ENCODE measurements at regions not wholly inside any gene's neighbourhood (a gene's known extent, or its start where the extent isn't known, plus 50 kb on each side); places are given as distances from the start of the nearest gene placed in this dataset.

- no peak for TF ChIP-seq CTCF (conservative IDR thresholded peaks at IDR 0.05; ENCODE audit: low read depth, low read length)
- TF ChIP-seq EZH2 (IDR thresholded peaks at IDR 0.05; ENCODE audit: low read length, unreplicated experiment), result no peak
These were observed 99.1 kb upstream of the DUSP22 start for GRCh38 chr6:193180-193579.
